Hepatocyte (in vitro differentiated cells): ENCODE measurements at regions not wholly inside any gene's neighbourhood (a gene's known extent, or its start where the extent isn't known, plus 50 kb on each side); places are given as distances from the start of the nearest gene placed in this dataset.

Experiments used
- CTCF ChIP-seq: fragments of 200-600 bp; sonication (generic); IDR thresholded peaks from 2 replicates; pipeline ENCODE4 v1.5.1; 2016; ENCODE audit warnings: antibody characterized with exemption, mild to moderate bottlenecking; ENCODE audit not compliant: poor library complexity
- EZH2 ChIP-seq: fragments of 200-600 bp; sonication (generic); IDR thresholded peaks from 2 replicates; pipeline ENCODE4 v1.6.1; 2016; ENCODE audit warnings: antibody characterized with exemption, mild to moderate bottlenecking, borderline replicate concordance
- EZH2phosphoT487 ChIP-seq: fragments of 200-600 bp; sonication (generic); IDR thresholded peaks from one replicate; pipeline ENCODE4 v1.6.1; 2018; ENCODE audit warnings: antibody characterized with exemption, mild to moderate bottlenecking, low read depth, moderate library complexity; ENCODE audit not compliant: unreplicated experiment, severe bottlenecking

- TF ChIP-seq CTCF (no peak), EZH2 (no peak), EZH2phosphoT487 (no peak)
These were observed 322.4 kb upstream of the GHITM start for GRCh38 chr10:83816942-83817341.
